GM12878 (cell line): ENCODE measurements at regions not wholly inside any gene's neighbourhood (a gene's known extent, or its start where the extent isn't known, plus 50 kb on each side); places are given as distances from the start of the nearest gene placed in this dataset.

Experiments used
- ATAC-seq: fragments of 200-7000 bp; cut with Tn5 transposase; 3 replicates; pipeline ENCODE4 v1.9.1; 2020; ENCODE audit warnings: mild to moderate bottlenecking, moderate library complexity
- BruUV-seq: library from RNA; stranded (reverse); fragments of 400-500 nt; replicated peaks from 2 replicates; lab custom pipeline; 2021; lab: Mats Ljungman, UMichigan
- CTCF ChIA-PET: fragments of 300-600 bp; sonication (Branson Sonifier 250); formaldehyde crosslinking; extraction: SDS; loops from one replicate; lab custom pipeline; 2021; ENCODE audit warnings: inconsistent platforms; lab: Yijun Ruan, JAX
- POLR2A ChIA-PET: fragments of 350-600 bp; formaldehyde crosslinking; extraction: SDS; loops from one replicate; lab custom pipeline; 2021; ENCODE audit warnings: inconsistent platforms; lab: Charles Lee
- RAD21 ChIA-PET: fragments of 300-600 bp; sonication (Branson Sonifier 250); formaldehyde crosslinking; loops from one replicate; lab custom pipeline; 2023; ENCODE audit warnings: antibody characterized with exemption; ENCODE audit not compliant: unreplicated experiment; lab: Charles Lee
- SMC1A ChIA-PET: fragments of 300-600 bp; sonication (Branson Sonifier 250); formaldehyde crosslinking; loops from one replicate; lab custom pipeline; 2023; ENCODE audit not compliant: unreplicated experiment, uncharacterized antibody; lab: Charles Lee
- DNase-seq: peaks from one replicate; pipeline ENCODE4 v3.0.0-alpha.2; 2011; ENCODE audit warnings: low read depth, low spot score
- FAIRE-seq: peaks from 3 replicates; lab custom pipeline; 2011; peaks lifted over from hg19 to GRCh38; lab: Jason Lieb, UNC
- H2AFZ ChIP-seq: 2 replicates; pipeline ENCODE4 v1.6.0; 2011; ENCODE audit warnings: low read depth, low read length, control low read depth; ENCODE audit not compliant: control insufficient read depth
- H3K27ac ChIP-seq: 2 replicates; pipeline ENCODE4 v1.5.1; 2011; ENCODE audit warnings: control low read depth; ENCODE audit not compliant: control insufficient read depth, insufficient read depth
- H3K27me3 ChIP-seq, 2 experiments: replicated peaks in 1 of 2; 2 replicates each; pipeline versions ENCODE4 v1.6.0 to v1.6.1; 2011; ENCODE audit warnings: low read length in 1 of 2; ENCODE audit not compliant: control insufficient read depth in 2 of 2, insufficient read depth in 2 of 2
- H3K36me3 ChIP-seq, 2 experiments: 2 replicates each; pipeline ENCODE4 v1.5.1; 2011; ENCODE audit warnings: low read length in 1 of 2; ENCODE audit not compliant: control insufficient read depth in 2 of 2, insufficient read depth in 2 of 2
- H3K4me1 ChIP-seq: 2 replicates; pipeline ENCODE4 v1.6.1; 2011; ENCODE audit warnings: mild to moderate bottlenecking, low read length, moderate library complexity, mixed read lengths; ENCODE audit not compliant: control insufficient read depth, insufficient read depth
- H3K4me2 ChIP-seq: 2 replicates; pipeline ENCODE4 v1.6.0; 2011; ENCODE audit warnings: control low read depth; ENCODE audit not compliant: control insufficient read depth, insufficient read depth
- H3K4me3 ChIP-seq: fragments of 200-600 bp; sonication (generic); 2 replicates; pipeline ENCODE4 v1.5.1; 2016
- H3K79me2 ChIP-seq: 2 replicates; pipeline ENCODE4 v1.6.0; 2011; ENCODE audit warnings: low read length; ENCODE audit not compliant: control insufficient read depth, insufficient read depth
- H3K9ac ChIP-seq: 2 replicates; pipeline ENCODE4 v1.8.0; 2011; ENCODE audit warnings: low read length, control low read depth, mixed read lengths; ENCODE audit not compliant: control insufficient read depth, insufficient read depth
- H3K9me3 ChIP-seq: replicated peaks from 3 replicates; pipeline ENCODE4 v1.5.1; 2011; ENCODE audit warnings: mild to moderate bottlenecking, low read length; ENCODE audit not compliant: control insufficient read depth, insufficient read depth
- H4K20me1 ChIP-seq: 2 replicates; pipeline ENCODE4 v1.6.0; 2011; ENCODE audit not compliant: control insufficient read depth, insufficient read depth
- CBX3 ChIP-seq: fragments of 200-600 bp; sonication (generic); IDR thresholded peaks from 2 replicates; pipeline ENCODE4 v1.6.1; 2016; ENCODE audit warnings: low read depth, borderline replicate concordance
- ELK1 ChIP-seq: IDR thresholded peaks from 2 replicates; pipeline ENCODE4 v1.6.1; 2012; ENCODE audit warnings: low read depth, low read length, improper control_type of control experiment
- EP300 ChIP-seq, 2 experiments: fragments of 150-350 bp in 1 of 2; IDR thresholded peaks; 2 replicates each; pipeline ENCODE4 v1.6.1; 2011 to 2012; ENCODE audit warnings: low read depth in 2 of 2, low read length in 2 of 2, borderline replicate concordance in 1 of 2, improper control_type of control experiment in 1 of 2, inconsistent platforms in 1 of 2; ENCODE audit not compliant: control insufficient read depth in 1 of 2
- EZH2 ChIP-seq: IDR thresholded peaks from 2 replicates; pipeline ENCODE4 v1.6.1; 2012; ENCODE audit warnings: low read depth, mild to moderate bottlenecking, control low read depth, inconsistent platforms, low read length, borderline replicate concordance; ENCODE audit not compliant: control insufficient read depth
- FOXM1 ChIP-seq: IDR thresholded peaks from 2 replicates; pipeline ENCODE4 v1.6.1; 2012; ENCODE audit warnings: low read depth, mild to moderate bottlenecking, inconsistent platforms, low read length, moderate library complexity
- HDAC2 ChIP-seq: fragments of 200-600 bp; sonication (generic); IDR thresholded peaks from 2 replicates; pipeline ENCODE4 v1.6.1; 2017
- IRF3 ChIP-seq: fragments of 450-650 bp; IDR thresholded peaks from 2 replicates; pipeline ENCODE4 v1.6.1; 2014; ENCODE audit warnings: mild to moderate bottlenecking
- NFIC ChIP-seq: IDR thresholded peaks from 2 replicates; pipeline ENCODE4 v1.6.1; 2012; ENCODE audit warnings: low read depth, mild to moderate bottlenecking, inconsistent platforms, low read length, moderate library complexity
- NR2C2 ChIP-seq: IDR thresholded peaks from 2 replicates; pipeline ENCODE4 v1.6.1; 2011; ENCODE audit warnings: borderline replicate concordance, low read depth; ENCODE audit not compliant: control insufficient read depth, insufficient read length
- REST ChIP-seq: IDR thresholded peaks from 2 replicates; pipeline ENCODE4 v1.6.1; 2012; ENCODE audit warnings: mild to moderate bottlenecking, low read depth, low read length
- RFX5 ChIP-seq: IDR thresholded peaks from 2 replicates; pipeline ENCODE4 v1.6.1; 2011; ENCODE audit warnings: low read depth, low read length, improper control_type of control experiment
- SMAD1 ChIP-seq: fragments of 450-650 bp; IDR thresholded peaks from 2 replicates; pipeline ENCODE4 v1.6.1; 2018; ENCODE audit warnings: mild to moderate bottlenecking, low read depth; ENCODE audit not compliant: partially characterized antibody
- TARDBP ChIP-seq: IDR thresholded peaks from 2 replicates; pipeline ENCODE4 v1.6.1; 2016; ENCODE audit warnings: borderline replicate concordance
- ZBED1 ChIP-seq: IDR thresholded peaks from 2 replicates; pipeline ENCODE4 v1.6.1; 2016; ENCODE audit warnings: borderline replicate concordance
- ZNF217 ChIP-seq: fragments of 450-650 bp; IDR thresholded peaks from 2 replicates; pipeline ENCODE4 v1.6.1; 2017; ENCODE audit warnings: antibody characterized with exemption, mild to moderate bottlenecking
- ZNF24 ChIP-seq: fragments of 450-650 bp; IDR thresholded peaks from 2 replicates; pipeline ENCODE4 v1.6.1; 2017; ENCODE audit warnings: antibody characterized with exemption, mild to moderate bottlenecking
- ZNF274 ChIP-seq: IDR thresholded peaks from one replicate; pipeline ENCODE4 v1.8.0; 2011; ENCODE audit not compliant: insufficient read length, insufficient read depth
- WGBS: methylation state at CpG from one replicate; pipeline ENCODE4 v1.1.6; 2016; ENCODE audit warnings: low lambda C conversion rate; ENCODE audit not compliant: insufficient replicate concordance, insufficient coverage; ENCODE audit errors: missing lambda C conversion rate; 5-methylcytosine and 5-hydroxymethylcytosine counted together
- in situ Hi-C: fragments of 300-500 bp; cut with MboI; formaldehyde crosslinking; loops from 9 replicates; pipeline ENCODE4 v1.14.3; 2018; ENCODE audit warnings: mixed read lengths
- intact Hi-C: fragments of 100-400 bp; cut with micrococcal nuclease; formaldehyde crosslinking; loops from one replicate; pipeline ENCODE4 v1.14.2; 2022; ENCODE audit not compliant: unreplicated experiment

GRCh38 chr4:173912384-173912783 lies 371.1 kb downstream of the FBXO8 start:
- WGBS, result 0% methylated on average over 1 of the region's 1 CpG

More at GRCh38 chr4:173912384-173912783, 371.1 kb downstream of the FBXO8 start:
- FAIRE-seq (no peak), DNase-seq (no peak), ATAC-seq (no peak)
- no peak for TF ChIP-seq RFX5
- TF ChIP-seq REST, result no peak
- TF ChIP-seq NFIC, result no peak
- no peak for TF ChIP-seq ZNF217
- TF ChIP-seq SMAD1, result no peak
- no peak for TF ChIP-seq ZBED1
- TF ChIP-seq TARDBP, result no peak
- TF ChIP-seq NR2C2, result no peak
- no peak for TF ChIP-seq ZNF274
- no peak for TF ChIP-seq HDAC2
- TF ChIP-seq IRF3, result no peak
- TF ChIP-seq ELK1, result no peak
- TF ChIP-seq EP300 (IDR thresholded peaks at IDR 0.05; ENCODE audit: borderline replicate concordance in 1 of 2, control insufficient read depth in 1 of 2, low read depth in 2 of 2, low read length in 2 of 2), result no peak
- TF ChIP-seq FOXM1, result no peak
- no peak for TF ChIP-seq ZNF24
- TF ChIP-seq EZH2, result no peak
- TF ChIP-seq CBX3, result no peak
- H2AFZ ChIP-seq, result no peak overlapping the region
- H3K79me2 ChIP-seq, result no peaks in the 10 kb centered on the region
- H3K4me3 ChIP-seq, result no peak overlapping the region
- H3K9me3 ChIP-seq, result no peaks in the 10 kb centered on the region
- in situ Hi-C loops (no loop called here), intact Hi-C loops (no loop called here)
- no peaks in the 10 kb centered on the region for H3K36me3 ChIP-seq
- CTCF ChIA-PET, result interaction anchor here (0.7 kb wide), 1 partner anchor 290 kb away, joined by 3 read pairs; no protein-coding TSS in a partner anchor
- H3K27ac ChIP-seq, result no peak overlapping the region
- no TSS peak for BruUV-seq
- H4K20me1 ChIP-seq, result no peaks in the 10 kb centered on the region
- H3K27me3 ChIP-seq, result no peaks in the 10 kb centered on the region
- RAD21 ChIA-PET, result no interaction called here
- no peak overlapping the region for H3K9ac ChIP-seq
- no peaks in the 10 kb centered on the region for H3K4me1 ChIP-seq
- POLR2A ChIA-PET, result no interaction called here
- H3K4me2 ChIP-seq, result no peak overlapping the region
- SMC1A ChIA-PET, result no interaction called here
